ENCODE measurements at regions not wholly inside any gene's neighbourhood (a gene's known extent, or its start where the extent isn't known, plus 50 kb on each side); places are given as distances from the start of the nearest gene placed in this dataset.

DNA sequence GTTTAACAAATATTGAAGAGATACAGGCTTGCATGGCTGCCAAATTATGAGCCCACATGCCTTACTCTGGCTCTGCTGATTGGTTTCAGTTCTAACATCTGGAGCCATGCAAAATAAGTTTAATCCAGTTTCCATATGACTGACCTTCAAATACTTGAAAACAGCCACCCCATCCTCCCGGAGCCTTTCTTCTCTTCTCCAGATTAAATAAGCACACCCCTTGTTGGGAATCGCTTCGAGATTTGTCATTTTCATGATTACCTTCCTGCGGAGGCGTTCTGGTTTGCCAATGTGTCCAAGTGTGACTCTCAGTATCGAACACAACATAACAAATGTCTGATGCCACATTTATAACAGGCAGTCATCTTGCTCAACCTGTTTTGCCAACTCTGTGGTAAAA, 101.6 kb upstream of the JADE1 start:
- TF ChIP-seq, protein P1, sequence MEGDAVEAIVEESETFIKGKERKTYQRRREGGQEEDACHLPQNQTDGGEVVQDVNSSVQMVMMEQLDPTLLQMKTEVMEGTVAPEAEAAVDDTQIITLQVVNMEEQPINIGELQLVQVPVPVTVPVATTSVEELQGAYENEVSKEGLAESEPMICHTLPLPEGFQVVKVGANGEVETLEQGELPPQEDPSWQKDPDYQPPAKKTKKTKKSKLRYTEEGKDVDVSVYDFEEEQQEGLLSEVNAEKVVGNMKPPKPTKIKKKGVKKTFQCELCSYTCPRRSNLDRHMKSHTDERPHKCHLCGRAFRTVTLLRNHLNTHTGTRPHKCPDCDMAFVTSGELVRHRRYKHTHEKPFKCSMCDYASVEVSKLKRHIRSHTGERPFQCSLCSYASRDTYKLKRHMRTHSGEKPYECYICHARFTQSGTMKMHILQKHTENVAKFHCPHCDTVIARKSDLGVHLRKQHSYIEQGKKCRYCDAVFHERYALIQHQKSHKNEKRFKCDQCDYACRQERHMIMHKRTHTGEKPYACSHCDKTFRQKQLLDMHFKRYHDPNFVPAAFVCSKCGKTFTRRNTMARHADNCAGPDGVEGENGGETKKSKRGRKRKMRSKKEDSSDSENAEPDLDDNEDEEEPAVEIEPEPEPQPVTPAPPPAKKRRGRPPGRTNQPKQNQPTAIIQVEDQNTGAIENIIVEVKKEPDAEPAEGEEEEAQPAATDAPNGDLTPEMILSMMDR (IDR thresholded peaks at IDR 0.05) = no peak
- TF ChIP-seq POLR2A (IDR thresholded peaks at IDR 0.05) = no peak
- TF ChIP-seq POLR2AphosphoS5 (IDR thresholded peaks at IDR 0.05) = no peak
- TF ChIP-seq EP300 (IDR thresholded peaks at IDR 0.05) = no peak
